DMS153 (cell line): ENCODE measurements at regions not wholly inside any gene's neighbourhood (a gene's known extent, or its start where the extent isn't known, plus 50 kb on each side); places are given as distances from the start of the nearest gene placed in this dataset.
A peak's percentile ranks its signal among the peaks of the same experiment; 100 is the strongest.
"Not testable (repeated sequence)": the region's sequence is repeated elsewhere in the genome, so short reads cannot be mapped to it uniquely, and the experiment has no call there.

ENCODE experiments used
- DNase-seq: peaks from one replicate; lab custom pipeline; 2025; lab: John Stamatoyannopoulos, UW

DNA sequence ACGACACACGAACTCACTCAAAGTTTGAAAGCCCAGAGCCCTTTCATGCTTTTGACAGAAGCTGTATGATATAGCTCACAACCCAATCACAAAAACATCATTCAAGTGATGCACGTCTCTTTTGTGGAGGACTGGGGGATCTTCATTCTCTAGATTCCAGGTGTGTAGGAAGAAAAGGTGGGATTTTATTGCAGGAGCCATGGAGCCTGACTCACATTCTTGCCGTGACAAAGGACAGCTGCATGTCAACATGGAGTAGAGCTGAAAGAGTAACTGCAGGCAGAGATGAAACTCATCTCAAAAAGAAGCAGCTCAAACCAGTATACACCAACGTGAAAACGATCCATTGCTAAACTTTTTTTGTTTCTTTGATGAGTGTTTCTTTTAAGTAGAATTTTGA is 50.9 kb upstream of the PDE1A start:
- no peak for DNase-seq

GRCh38 chr2:182481676-182482075 is 54.8 kb upstream of the PDE1A start:
- no peak for DNase-seq

GRCh38 chr2:182482511-182482910 is 55.7 kb upstream of the PDE1A start:
- no peak for DNase-seq

DNA sequence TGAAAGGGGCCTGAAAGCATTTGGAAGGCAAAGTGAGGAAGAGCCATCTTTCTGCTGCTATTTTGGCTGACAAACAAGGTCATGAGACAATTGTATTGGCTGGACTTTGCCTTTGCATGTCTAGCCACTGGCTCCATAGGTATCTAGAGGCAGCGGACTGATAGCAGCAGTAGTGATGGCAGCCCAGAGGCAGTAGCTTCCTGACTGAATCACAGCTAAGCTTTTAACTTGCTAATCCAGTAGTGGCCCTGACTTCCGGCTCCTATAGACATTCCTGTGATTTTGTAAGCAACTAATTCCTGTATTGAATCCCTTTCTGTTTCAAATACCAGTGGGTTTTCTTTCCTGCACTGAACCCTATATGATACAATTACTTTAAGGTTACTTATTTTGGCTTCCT is 69.8 kb upstream of the PDE1A start:
- no peak for DNase-seq

DNA sequence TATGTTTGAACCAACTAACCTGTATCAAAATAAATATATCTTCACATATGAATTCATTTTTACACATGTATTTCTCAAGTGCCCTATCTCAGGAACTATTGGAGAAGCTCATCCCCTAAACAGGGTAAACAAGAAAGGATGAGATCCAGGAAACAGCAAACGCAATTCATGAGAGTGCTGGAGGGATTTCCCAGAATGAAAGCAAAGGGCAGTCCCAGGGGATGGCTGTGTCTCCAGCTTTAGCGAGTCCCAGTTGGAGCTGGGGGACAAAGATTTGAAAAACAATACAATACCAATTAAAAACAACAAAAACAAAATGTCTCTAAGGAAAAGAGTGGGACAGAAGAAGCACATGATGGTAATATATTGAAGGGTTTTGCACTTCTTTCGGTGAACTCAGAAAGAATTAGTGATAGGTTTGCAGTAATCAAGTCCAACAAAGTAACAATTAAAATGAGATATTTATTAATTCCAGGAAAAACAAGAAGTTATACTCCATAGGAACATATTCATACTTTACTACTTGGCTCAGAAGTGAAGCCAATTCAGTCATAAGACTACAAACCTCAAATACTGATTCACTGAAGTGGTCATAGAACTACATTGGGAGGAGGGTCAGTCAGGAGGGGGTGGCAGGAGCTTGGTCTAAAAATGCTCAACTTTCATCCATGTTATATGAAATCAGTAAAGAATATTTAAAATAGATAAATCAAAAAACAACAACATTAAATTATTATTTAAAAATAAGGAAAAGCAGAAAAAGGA is 73.1 kb upstream of the PDE1A start:
- DNase-seq: no peak

DNA sequence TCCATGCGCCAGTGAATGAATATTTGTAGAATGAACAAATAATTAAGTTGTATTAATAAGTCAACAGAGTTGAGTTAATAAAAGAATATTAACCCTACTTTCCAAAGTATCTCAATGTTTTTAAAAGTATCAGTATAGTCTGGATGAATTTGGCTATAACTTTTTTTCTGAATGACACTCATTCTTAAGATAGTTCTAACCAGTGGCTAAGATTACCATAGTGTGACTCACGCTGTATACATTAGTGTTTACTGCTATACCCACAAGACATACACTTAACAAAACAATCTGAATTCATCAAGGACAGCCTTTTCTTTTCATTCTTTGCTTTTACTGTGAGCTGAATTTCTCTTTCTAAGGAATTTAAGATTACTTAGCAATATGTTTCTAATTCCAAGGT is 77.0 kb upstream of the PDE1A start:
- DNase-seq: no peak

- no peak for DNase-seq
Measured at GRCh38 chr2:182504903-182505302, 78.1 kb upstream of the PDE1A start.

DNA sequence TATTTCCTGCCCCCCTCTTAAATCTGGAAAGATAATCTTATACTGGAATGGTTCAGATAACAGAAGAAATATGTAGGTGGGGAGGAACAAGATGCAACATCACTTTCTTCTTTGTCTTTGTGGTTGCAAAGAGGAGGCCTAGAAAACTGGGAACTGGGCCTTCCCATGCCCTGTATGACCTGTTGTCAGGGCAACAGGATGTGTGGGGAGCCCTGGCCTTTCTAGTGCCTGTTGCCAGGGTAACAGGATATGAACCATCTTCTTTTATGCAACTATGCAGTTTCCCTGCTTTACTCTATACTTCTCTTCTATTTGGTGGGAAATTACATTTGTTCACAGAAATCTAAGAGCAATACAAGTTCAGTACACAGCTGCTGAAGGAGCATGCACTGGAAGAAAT is 79.8 kb upstream of the PDE1A start:
- DNase-seq: no peak

GRCh38 chr2:182508583-182508982 is 81.7 kb upstream of the PDE1A start:
- not testable (repeated sequence) for DNase-seq

DNA sequence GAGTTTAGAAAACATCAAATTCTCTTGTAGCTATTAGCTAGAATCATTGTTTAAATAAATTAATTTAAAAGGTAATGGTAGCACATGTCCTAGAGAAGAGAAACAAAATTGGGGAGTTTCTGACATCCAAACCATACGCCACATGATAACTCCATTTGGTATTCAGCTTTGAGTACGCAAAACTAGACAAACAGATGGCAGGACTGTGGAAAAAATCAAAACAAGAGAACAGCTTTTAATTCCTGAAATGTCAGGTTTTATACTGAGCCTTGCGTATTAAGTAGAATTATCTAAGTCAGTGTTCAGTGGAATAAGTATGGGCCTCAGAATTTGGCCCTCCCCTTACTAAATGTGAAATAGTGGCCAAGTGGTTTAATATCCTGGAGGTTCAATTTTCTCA is 82.4 kb upstream of the PDE1A start:
- no peak for DNase-seq

DNA sequence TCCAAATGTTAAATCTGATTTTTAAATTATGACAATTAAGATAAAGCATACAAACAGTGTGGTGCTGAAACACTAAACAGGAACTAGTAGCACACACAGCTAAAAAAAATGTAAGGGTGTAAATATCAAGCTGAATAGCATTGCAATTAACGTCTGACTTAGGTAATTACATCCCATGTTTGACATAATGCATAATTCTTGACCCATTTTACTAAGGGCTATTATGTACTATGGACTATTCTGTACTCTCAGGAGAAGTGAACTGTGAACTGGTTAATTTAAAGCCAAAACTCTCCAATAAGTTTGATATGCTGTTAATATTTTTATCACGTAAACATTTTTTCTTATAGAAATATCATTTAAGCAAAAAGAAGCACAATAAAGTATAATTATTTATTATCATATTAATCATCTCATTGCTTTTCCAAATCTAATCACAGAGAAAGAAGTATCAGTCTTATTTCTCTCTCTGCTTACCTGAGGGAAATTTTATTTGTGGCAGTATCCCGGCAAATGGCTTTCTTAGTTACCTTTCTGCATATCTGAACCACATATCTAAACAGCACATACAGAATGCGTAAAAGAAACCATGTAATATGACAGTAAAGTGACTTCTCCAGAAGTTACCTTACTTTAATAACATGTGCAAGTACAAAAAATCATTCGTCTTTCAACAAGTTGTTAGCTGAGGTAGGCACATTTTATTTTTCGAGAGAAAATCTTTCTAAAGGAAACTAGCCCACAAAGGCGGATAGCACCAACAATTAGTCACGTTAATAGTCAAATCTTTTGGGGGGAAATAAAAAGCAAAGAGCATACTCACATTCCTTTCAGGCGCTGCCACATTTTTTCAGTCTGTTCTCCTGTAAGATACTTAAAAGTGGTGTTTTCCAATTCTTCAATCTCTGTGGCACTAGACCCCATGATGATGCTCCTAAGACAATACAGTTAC is 94.9 kb upstream of the PDE1A start:
- DNase-seq: no peak

DNA sequence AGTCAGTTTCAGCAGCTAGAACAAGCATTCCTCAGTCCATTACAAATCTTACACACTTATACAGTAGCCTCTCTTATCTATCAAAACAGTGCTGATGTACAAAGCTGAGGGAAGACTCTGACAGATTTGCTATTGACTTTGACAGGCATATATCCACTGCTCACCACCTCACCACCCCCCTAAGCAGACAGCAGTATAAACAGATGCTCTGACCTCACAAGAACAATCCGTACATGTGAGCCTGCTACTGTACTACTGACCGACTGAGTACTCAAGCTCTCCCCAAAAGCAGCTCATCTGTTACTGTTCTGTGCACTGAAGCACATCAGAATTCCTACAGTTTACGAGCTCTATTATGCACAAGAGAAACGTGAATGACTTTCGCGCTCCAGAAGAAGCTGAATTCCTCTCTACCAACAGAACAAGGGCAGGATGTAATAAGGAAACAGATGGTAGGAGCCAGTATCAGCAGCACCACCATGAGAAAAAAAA is 95.6 kb upstream of the PDE1A start:
- DNase-seq: peak; percentile 70

DNA sequence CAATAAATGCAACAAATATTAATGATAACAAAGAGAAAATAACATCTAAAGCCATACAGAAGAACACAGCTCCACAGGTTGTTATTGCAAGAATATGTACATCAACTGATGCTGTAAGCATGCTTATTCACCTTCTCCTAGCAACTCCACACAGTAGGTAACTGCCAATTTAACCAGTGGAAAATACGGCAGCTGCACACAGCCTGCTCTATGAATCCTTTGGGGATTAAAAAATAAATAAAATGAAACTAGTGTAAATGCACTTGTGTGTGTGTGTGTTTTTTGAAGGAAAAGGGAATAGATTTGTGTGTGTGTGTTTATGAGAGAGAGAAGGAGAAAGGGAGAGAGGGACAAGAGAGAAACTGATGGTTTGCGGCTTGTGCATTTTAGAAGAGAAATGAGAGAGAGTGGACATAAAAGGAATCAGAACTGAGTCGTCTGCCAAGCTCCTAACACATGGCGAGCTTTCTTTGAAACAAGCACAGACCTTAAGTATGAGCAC is 96.2 kb upstream of the PDE1A start:
- DNase-seq: peak; percentile 79

DNA sequence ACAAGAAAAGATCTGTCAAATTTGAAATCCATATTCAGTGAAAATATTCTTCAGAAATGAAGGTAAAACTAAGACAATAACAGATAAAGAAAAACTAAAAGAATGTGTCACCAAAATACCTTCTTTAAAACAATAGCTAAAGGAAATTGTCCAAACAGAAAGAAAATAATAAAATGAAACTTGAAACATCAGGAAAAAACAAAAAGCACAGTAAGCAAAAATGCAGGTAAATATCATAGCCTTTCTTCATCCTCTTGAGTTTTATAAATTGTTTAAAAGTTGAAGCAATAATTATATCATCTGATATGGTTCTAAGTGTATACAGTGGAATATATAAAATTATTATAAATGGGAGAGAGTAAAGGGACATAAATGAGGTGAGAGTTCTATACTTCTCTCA is 103.8 kb upstream of the PDE1A start:
- DNase-seq: no peak

DNA sequence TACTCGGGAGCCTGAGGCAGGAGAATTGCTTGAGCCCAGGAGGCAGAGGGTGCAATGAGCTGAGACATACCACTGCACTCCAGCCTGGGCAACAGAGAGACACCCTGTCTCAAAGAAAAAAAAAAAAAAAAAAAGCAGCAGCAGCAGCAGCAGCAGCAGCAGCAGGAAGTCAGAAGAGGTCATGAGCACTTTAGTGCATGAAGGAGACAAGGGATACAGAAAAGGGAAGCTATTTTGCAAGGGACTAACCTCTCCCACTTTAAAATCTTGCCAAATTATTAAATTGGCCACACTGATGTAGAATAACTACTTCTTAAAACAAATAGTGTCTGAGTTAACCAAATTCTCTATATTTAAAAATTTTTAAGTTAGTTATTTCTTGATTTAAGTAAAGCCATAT is 113.4 kb upstream of the PDE1A start:
- DNase-seq: peak; percentile 17

DNA sequence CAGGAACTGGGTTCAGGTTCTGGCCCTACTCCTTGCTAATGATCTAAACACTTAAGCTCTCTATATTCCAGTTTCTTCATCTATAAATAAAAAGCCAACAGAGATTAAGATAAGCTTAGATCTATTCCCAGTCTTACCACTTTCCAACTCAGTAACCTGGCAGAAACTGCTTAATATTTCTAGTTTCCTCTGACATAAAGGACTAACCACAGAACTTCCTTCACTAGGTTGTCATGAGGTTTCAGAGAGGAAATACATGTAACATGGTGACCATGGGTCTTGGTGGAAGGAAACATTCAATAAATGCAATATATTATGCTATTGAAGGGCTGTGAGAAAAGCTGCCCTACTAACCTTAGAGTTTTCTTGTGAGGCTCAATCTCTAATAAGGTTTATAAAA is 114.4 kb upstream of the PDE1A start:
- DNase-seq: no peak

GRCh38 chr2:182542501-182543258 is 115.8 kb upstream of the PDE1A start:
- no peak for DNase-seq

GRCh38 chr2:182543741-182544525 is 117.1 kb upstream of the PDE1A start:
- no peak for DNase-seq

- no peak for DNase-seq
Measured at GRCh38 chr2:182545420-182546167, 118.8 kb upstream of the PDE1A start.
